NAMALWA (cell line): ENCODE measurements at regions not wholly inside any gene's neighbourhood (a gene's known extent, or its start where the extent isn't known, plus 50 kb on each side); places are given as distances from the start of the nearest gene placed in this dataset.

Experiments
- DNase-seq: peaks from one replicate; pipeline ENCODE4 v3.0.0-alpha.2; 2015; ENCODE audit warnings: low spot score

- DNase-seq = no peak
Observed at GRCh38 chr10:61091531-61091930, 147.5 kb upstream of the RHOBTB1 start.

- DNase-seq = no peak
Observed at GRCh38 chr10:61089251-61089650, 145.3 kb upstream of the RHOBTB1 start.

- DNase-seq = no peak
Observed at GRCh38 chr10:61084493-61084892, 140.5 kb upstream of the RHOBTB1 start.

- DNase-seq = no peak
Observed at GRCh38 chr10:61081301-61081700, 137.3 kb upstream of the RHOBTB1 start.

- DNase-seq = no peak
Observed at GRCh38 chr10:61078542-61079275, 134.7 kb upstream of the RHOBTB1 start.

- DNase-seq = no peak
Observed at GRCh38 chr10:61076572-61077114, 132.7 kb upstream of the RHOBTB1 start.

GRCh38 chr10:61073391-61073790, 129.4 kb upstream of the RHOBTB1 start:
- no peak for DNase-seq

- DNase-seq = no peak
Observed at GRCh38 chr10:61071580-61071979, 127.6 kb upstream of the RHOBTB1 start.

GRCh38 chr10:61068471-61068870, 124.5 kb upstream of the RHOBTB1 start:
- no peak for DNase-seq

- DNase-seq = no peak
Observed at GRCh38 chr10:61067671-61068336, 123.8 kb upstream of the RHOBTB1 start.

- DNase-seq = no peak
Observed at GRCh38 chr10:61066661-61067344, 122.8 kb upstream of the RHOBTB1 start.

GRCh38 chr10:61065051-61065450, 121.1 kb upstream of the RHOBTB1 start:
- no peak for DNase-seq

- DNase-seq = no peak
Observed at GRCh38 chr10:61064356-61064755, 120.4 kb upstream of the RHOBTB1 start.

- no peak for DNase-seq
Observed at GRCh38 chr10:61063901-61064300, 119.9 kb upstream of the RHOBTB1 start.

GRCh38 chr10:61063034-61063433, 119.0 kb upstream of the RHOBTB1 start:
- DNase-seq = no peak

GRCh38 chr10:61061923-61062504, 118.0 kb upstream of the RHOBTB1 start:
- DNase-seq = no peak

- DNase-seq = no peak
Observed at GRCh38 chr10:61059636-61060035, 115.7 kb upstream of the RHOBTB1 start.

- no peak for DNase-seq
Observed at GRCh38 chr10:61052469-61053205, 108.7 kb upstream of the RHOBTB1 start.

GRCh38 chr10:61051344-61051743, 107.4 kb upstream of the RHOBTB1 start:
- no peak for DNase-seq

GRCh38 chr10:61050120-61050745, 106.2 kb upstream of the RHOBTB1 start:
- no peak for DNase-seq

- DNase-seq = no peak
Observed at GRCh38 chr10:61049386-61049785, 105.4 kb upstream of the RHOBTB1 start.
